ENCODE measurements at regions not wholly inside any gene's neighbourhood (a gene's known extent, or its start where the extent isn't known, plus 50 kb on each side); places are given as distances from the start of the nearest gene placed in this dataset.

GRCh38 chr3:168598250-168598649 is 502.5 kb upstream of the GOLIM4 start:
- H3K4me3 Mint-ChIP-seq = no peak overlapping the region
- ChIA-PET CTCF (interaction anchor here (0.8 to 0.9 kb wide), 2 partner anchors 9 to 22 kb away, joined by 3 to 4 read pairs; no protein-coding TSS in a partner anchor), POLR2A (no interaction called here)
- no peak overlapping the region for H3K27ac Mint-ChIP-seq
- H3K27me3 Mint-ChIP-seq (ENCODE audit: low read depth) = no peaks in the 10 kb centered on the region
- ATAC-seq = no peak
- no peaks in the 10 kb centered on the region for H3K36me3 Mint-ChIP-seq
- TF ChIP-seq ZNF532 (CRISPR knock-in tag; IDR thresholded peaks at IDR 0.05; ENCODE audit: borderline replicate concordance) (no peak), ATF1 (CRISPR knock-in tag; IDR thresholded peaks at IDR 0.05) (no peak), GRHL2 (CRISPR knock-in tag; IDR thresholded peaks at IDR 0.05; ENCODE audit: insufficient replicate concordance, severe bottlenecking) (no peak), JAZF1 (CRISPR knock-in tag; IDR thresholded peaks at IDR 0.05) (no peak), MAX (CRISPR knock-in tag; IDR thresholded peaks at IDR 0.05) (no peak), SMAD3 (CRISPR knock-in tag; IDR thresholded peaks at IDR 0.05; ENCODE audit: borderline replicate concordance) (no peak), ATF2 (CRISPR knock-in tag; IDR thresholded peaks at IDR 0.05; ENCODE audit: borderline replicate concordance, low read depth) (no peak), HMGXB4 (CRISPR knock-in tag; IDR thresholded peaks at IDR 0.05) (no peak)
- DNase-seq (ENCODE audit: low spot score) = no peak
- no peaks in the 10 kb centered on the region for H3K9me3 Mint-ChIP-seq
- 0 out of 2 replicates have a peak, but pooled peaks cover 3% of the 10 kb centered on the region for H3K4me1 Mint-ChIP-seq

- Mint-ChIP-seq H3K27ac (no peak overlapping the region), H3K36me3 (no peaks in the 10 kb centered on the region), H3K4me3 (no peak overlapping the region), H3K9me3 (no peaks in the 10 kb centered on the region), H3K27me3 (ENCODE audit: low read depth) (no peaks in the 10 kb centered on the region), H3K4me1 (peaks cover 9% of the 10 kb centered on the region)
- ATAC-seq (no peak), DNase-seq (ENCODE audit: low spot score) (no peak)
- ChIA-PET POLR2A (no interaction called here), CTCF (no interaction called here)
- no peak for TF ChIP-seq IRF1 (CRISPR knock-in tag; IDR thresholded peaks at IDR 0.05)
- no peak for TF ChIP-seq CREB1 (CRISPR knock-in tag; IDR thresholded peaks at IDR 0.05)
- no peak for TF ChIP-seq EMX1 (CRISPR knock-in tag; IDR thresholded peaks at IDR 0.05)
- no peak for TF ChIP-seq AR (CRISPR knock-in tag; IDR thresholded peaks at IDR 0.05)
- TF ChIP-seq GTF2I (CRISPR knock-in tag; conservative IDR thresholded peaks at IDR 0.05) = no peak
- TF ChIP-seq ZNF416 (CRISPR knock-in tag; IDR thresholded peaks at IDR 0.05) = no peak
- no peak for TF ChIP-seq PRRX2 (CRISPR knock-in tag; IDR thresholded peaks at IDR 0.05)
These were observed 500.6 kb upstream of the GOLIM4 start for GRCh38 chr3:168596175-168596823.
